PC-9 (cell line): ENCODE measurements at regions not wholly inside any gene's neighbourhood (a gene's known extent, or its start where the extent isn't known, plus 50 kb on each side); places are given as distances from the start of the nearest gene placed in this dataset.

ENCODE experiments used
- BruUV-seq: library from RNA; stranded (reverse); fragments of 400-500 nt; replicated peaks from 2 replicates; lab custom pipeline; 2021; lab: Mats Ljungman, UMichigan
- CTCF ChIA-PET: fragments of 300-600 bp; sonication (Branson Sonifier 250); formaldehyde crosslinking; loops from one replicate; lab custom pipeline; 2022; ENCODE audit warnings: antibody characterized with exemption; lab: Charles Lee
- POLR2A ChIA-PET: fragments of 300-600 bp; sonication (Branson Sonifier 250); formaldehyde crosslinking; loops from one replicate; lab custom pipeline; 2022; ENCODE audit warnings: antibody characterized with exemption; ENCODE audit not compliant: unreplicated experiment; lab: Charles Lee
- DNase-seq, 2 experiments: peaks; one replicate each; pipeline versions ENCODE4 v3.0.0 to v3.0.0-alpha.2; 2015 to 2022; ENCODE audit warnings: mixed read lengths in 1 of 2
- H2AFZ ChIP-seq: fragments of 200-600 bp; sonication (generic); 2 replicates; pipeline ENCODE4 v1.8.1; 2017; ENCODE audit warnings: antibody characterized with exemption
- H3F3A ChIP-seq: fragments of 200-600 bp; sonication (generic); 2 replicates; pipeline ENCODE4 v1.8.1; 2017; ENCODE audit warnings: antibody characterized with exemption, mild to moderate bottlenecking, low read depth; ENCODE audit not compliant: insufficient read depth
- H3K27ac ChIP-seq: fragments of 200-600 bp; sonication (generic); 2 replicates; pipeline ENCODE4 v1.6.1; 2016; ENCODE audit warnings: mixed run types
- H3K27me3 ChIP-seq: fragments of 200-600 bp; sonication (generic); 2 replicates; pipeline ENCODE4 v1.6.1; 2016; ENCODE audit warnings: low read depth, mixed run types; ENCODE audit not compliant: insufficient read depth
- H3K36me3 ChIP-seq: fragments of 200-600 bp; sonication (generic); 2 replicates; pipeline ENCODE4 v1.6.1; 2016; ENCODE audit warnings: low read depth, mixed run types
- H3K4me1 ChIP-seq: fragments of 200-600 bp; sonication (generic); replicated peaks from 2 replicates; pipeline ENCODE4 v1.6.1; 2016; ENCODE audit warnings: mixed run types; ENCODE audit not compliant: insufficient read depth
- H3K4me2 ChIP-seq: fragments of 200-600 bp; sonication (generic); 2 replicates; pipeline ENCODE4 v1.6.1; 2017; ENCODE audit warnings: mixed run types
- H3K4me3 ChIP-seq: fragments of 200-600 bp; sonication (generic); 2 replicates; pipeline ENCODE4 v1.6.1; 2016; ENCODE audit warnings: mixed run types
- H3K79me2 ChIP-seq: fragments of 200-600 bp; sonication (generic); 2 replicates; pipeline ENCODE4 v1.6.1; 2017; ENCODE audit warnings: low read depth, mixed run types
- H3K9me2 ChIP-seq: fragments of 200-600 bp; sonication (generic); 2 replicates; pipeline ENCODE4 v1.8.1; 2017; ENCODE audit warnings: mild to moderate bottlenecking; ENCODE audit not compliant: insufficient read depth
- H3K9me3 ChIP-seq: fragments of 200-600 bp; sonication (generic); 2 replicates; pipeline ENCODE4 v1.8.1; 2016; ENCODE audit warnings: low read depth; ENCODE audit not compliant: insufficient read depth
- H4K20me1 ChIP-seq: fragments of 200-600 bp; sonication (generic); 2 replicates; pipeline ENCODE4 v1.8.1; 2017; ENCODE audit not compliant: insufficient read depth
- EZH2 ChIP-seq: fragments of 200-600 bp; sonication (generic); IDR thresholded peaks from 2 replicates; pipeline ENCODE4 v1.8.0; 2017; ENCODE audit warnings: antibody characterized with exemption, low read depth
- intact Hi-C: fragments of 100-400 bp; cut with micrococcal nuclease; formaldehyde crosslinking; loops from one replicate; pipeline ENCODE4 v1.10.0; 2022; ENCODE audit not compliant: unreplicated experiment
- TF ChIP-seq, protein P1 (sequence below): fragments of 200-600 bp; sonication (generic); conservative IDR thresholded peaks from 2 replicates; pipeline ENCODE4 v1.6.1; 2017; ENCODE audit warnings: mixed run types, antibody characterized with exemption, mild to moderate bottlenecking, moderate library complexity

DNA sequence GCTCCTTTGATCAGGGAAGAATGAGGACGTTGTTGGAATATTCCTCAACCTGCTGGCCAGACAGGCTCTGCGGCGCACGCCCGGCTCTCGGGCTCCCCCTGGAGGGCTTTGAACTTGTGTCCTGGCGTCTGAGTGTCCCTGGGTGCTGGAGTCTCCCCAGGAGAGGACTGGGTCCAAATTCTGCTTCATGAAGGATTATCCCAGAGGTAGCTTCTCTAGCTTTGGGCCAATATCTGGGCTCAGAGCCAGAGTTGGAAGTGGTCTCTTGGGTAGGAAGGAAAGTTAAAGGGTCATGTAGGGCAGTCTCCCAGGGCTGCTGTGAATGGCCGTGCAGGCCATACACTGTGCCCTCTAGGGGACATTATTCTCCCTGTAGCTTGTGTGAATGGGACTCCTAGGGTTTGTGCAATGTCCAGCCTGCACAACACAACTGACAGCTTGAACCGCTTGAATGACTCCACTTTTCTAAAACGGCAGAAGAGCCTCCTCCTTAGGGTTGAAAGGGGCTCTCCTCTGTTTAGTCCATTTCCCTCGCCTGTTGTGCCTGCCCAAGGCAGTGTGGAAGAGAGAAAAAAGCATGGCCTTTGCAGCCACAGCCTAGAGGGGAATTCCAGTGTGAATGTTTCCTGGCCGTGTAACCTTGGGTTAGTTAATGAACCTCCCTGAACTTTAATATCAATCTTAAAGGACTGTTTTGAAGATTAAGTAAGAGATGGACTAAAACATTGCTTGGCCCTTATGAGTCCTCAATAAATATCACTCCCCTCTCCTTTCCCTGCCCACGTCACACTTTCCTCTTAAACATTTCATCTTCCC lies 111.2 kb upstream of the THY1 start:
- H3K4me3 ChIP-seq = no peak overlapping the region
- DNase-seq = peak; percentile 49 to 74
- H3K9me3 ChIP-seq = no peaks in the 10 kb centered on the region
- peaks cover 34% of the 10 kb centered on the region for H3K27me3 ChIP-seq
- no peaks in the 10 kb centered on the region for H3K4me1 ChIP-seq
- TF ChIP-seq, protein P1, sequence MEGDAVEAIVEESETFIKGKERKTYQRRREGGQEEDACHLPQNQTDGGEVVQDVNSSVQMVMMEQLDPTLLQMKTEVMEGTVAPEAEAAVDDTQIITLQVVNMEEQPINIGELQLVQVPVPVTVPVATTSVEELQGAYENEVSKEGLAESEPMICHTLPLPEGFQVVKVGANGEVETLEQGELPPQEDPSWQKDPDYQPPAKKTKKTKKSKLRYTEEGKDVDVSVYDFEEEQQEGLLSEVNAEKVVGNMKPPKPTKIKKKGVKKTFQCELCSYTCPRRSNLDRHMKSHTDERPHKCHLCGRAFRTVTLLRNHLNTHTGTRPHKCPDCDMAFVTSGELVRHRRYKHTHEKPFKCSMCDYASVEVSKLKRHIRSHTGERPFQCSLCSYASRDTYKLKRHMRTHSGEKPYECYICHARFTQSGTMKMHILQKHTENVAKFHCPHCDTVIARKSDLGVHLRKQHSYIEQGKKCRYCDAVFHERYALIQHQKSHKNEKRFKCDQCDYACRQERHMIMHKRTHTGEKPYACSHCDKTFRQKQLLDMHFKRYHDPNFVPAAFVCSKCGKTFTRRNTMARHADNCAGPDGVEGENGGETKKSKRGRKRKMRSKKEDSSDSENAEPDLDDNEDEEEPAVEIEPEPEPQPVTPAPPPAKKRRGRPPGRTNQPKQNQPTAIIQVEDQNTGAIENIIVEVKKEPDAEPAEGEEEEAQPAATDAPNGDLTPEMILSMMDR = peak; percentile 99
- no peak for TF ChIP-seq EZH2
- H3K4me2 ChIP-seq = no peak overlapping the region
- no peaks in the 10 kb centered on the region for H3K9me2 ChIP-seq
- intact Hi-C loops = loop anchor here (5.0 to 10.0 kb wide), 3 partner anchors 52 to 108 kb away; no protein-coding TSS in a partner anchor
- ChIA-PET CTCF (interaction anchor here (0.5 to 0.7 kb wide), 3 partner anchors 47 to 129 kb away, joined by 3 to 5 read pairs (median 3); no protein-coding TSS in a partner anchor), POLR2A (no interaction called here)
- no peak overlapping the region for H3K27ac ChIP-seq
- H3K36me3 ChIP-seq = no peaks in the 10 kb centered on the region
- no peaks in the 10 kb centered on the region for H3F3A ChIP-seq
- H4K20me1 ChIP-seq = no peaks in the 10 kb centered on the region
- no TSS peak for BruUV-seq
- H3K79me2 ChIP-seq = no peaks in the 10 kb centered on the region
- H2AFZ ChIP-seq = no peak overlapping the region

DNA sequence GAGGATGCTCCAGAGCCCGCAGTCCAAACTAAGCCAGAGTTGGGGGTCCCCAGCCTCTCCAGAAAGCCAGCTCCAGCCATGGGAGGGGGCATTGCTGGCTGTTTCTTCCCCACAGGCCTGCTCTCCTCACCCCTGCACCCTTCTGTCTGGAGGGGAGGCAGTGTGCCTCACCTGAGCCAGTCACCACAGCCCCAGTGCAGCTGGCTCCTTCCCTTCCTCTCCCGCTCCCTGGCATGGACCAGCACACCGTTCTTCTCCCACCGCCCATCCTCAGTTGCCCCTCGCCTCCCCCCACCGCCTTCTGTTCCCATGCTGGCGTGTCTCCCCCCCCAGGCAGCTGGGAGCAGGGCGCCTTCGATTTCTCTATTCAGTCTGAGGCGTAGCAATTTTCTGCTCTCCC lies 110.5 kb upstream of the THY1 start:
- intact Hi-C loops = loop anchor here (5.0 to 10.0 kb wide), 3 partner anchors 51 to 109 kb away; no protein-coding TSS in a partner anchor
- H3K4me3 ChIP-seq = no peak overlapping the region
- no peak overlapping the region for H2AFZ ChIP-seq
- POLR2A ChIA-PET = no interaction called here
- no peak overlapping the region for H3K27ac ChIP-seq
- no TSS peak for BruUV-seq
- DNase-seq = no peak
- no peaks in the 10 kb centered on the region for H3K9me3 ChIP-seq
- TF ChIP-seq, protein P1 = no peak
- no peak for TF ChIP-seq EZH2
- H3K27me3 ChIP-seq = peaks cover 40% of the 10 kb centered on the region
- no peaks in the 10 kb centered on the region for H3K9me2 ChIP-seq
- no peaks in the 10 kb centered on the region for H3F3A ChIP-seq
- no peaks in the 10 kb centered on the region for H3K4me1 ChIP-seq
- H3K4me2 ChIP-seq = no peak overlapping the region
- H4K20me1 ChIP-seq = no peaks in the 10 kb centered on the region
- H3K79me2 ChIP-seq = no peaks in the 10 kb centered on the region
- H3K36me3 ChIP-seq = no peaks in the 10 kb centered on the region
- CTCF ChIA-PET = interaction anchor here (0.5 kb wide), 1 partner anchor 128 kb away, joined by 5 read pairs; no protein-coding TSS in a partner anchor

DNA sequence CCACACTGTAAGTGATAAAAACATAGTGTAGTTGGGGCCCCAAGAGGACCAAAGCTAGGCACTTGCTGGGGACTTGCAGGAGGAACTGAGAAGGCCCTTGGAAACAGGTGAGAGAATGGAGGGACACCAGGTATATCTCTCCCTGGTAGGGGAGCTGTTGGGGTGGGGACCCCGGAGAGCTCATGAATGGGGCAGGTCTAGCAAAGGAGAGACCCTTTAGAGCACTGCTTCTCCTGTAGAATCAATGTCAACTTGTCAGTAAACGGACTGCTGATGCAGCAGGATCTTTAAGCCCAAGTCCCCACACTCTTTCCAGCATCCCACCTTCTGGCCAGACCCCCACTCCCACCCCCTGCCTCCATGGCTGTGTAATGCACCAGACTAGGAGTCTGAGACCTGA lies 109.6 kb upstream of the THY1 start:
- no peaks in the 10 kb centered on the region for H3K4me1 ChIP-seq
- no peaks in the 10 kb centered on the region for H3K9me2 ChIP-seq
- intact Hi-C loops = loop anchor here (5.0 to 10.0 kb wide), 3 partner anchors 50 to 110 kb away; no protein-coding TSS in a partner anchor
- H3K4me2 ChIP-seq = no peak overlapping the region
- H3K27me3 ChIP-seq = peaks cover 50% of the 10 kb centered on the region
- ChIA-PET CTCF (interaction anchor here (0.6 to 0.7 kb wide), 2 partner anchors 132 to 748 kb away, joined by 3 to 15 read pairs; no protein-coding TSS in a partner anchor), POLR2A (no interaction called here)
- no peak for DNase-seq
- H2AFZ ChIP-seq = no peak overlapping the region
- H3K79me2 ChIP-seq = no peaks in the 10 kb centered on the region
- TF ChIP-seq, protein P1 = no peak
- no peak for TF ChIP-seq EZH2
- H4K20me1 ChIP-seq = no peaks in the 10 kb centered on the region
- BruUV-seq = no TSS peak
- H3K9me3 ChIP-seq = no peaks in the 10 kb centered on the region
- no peak overlapping the region for H3K4me3 ChIP-seq
- no peaks in the 10 kb centered on the region for H3F3A ChIP-seq
- H3K27ac ChIP-seq = no peak overlapping the region
- H3K36me3 ChIP-seq = no peaks in the 10 kb centered on the region
